ENCODE measurements at regions not wholly inside any gene's neighbourhood (a gene's known extent, or its start where the extent isn't known, plus 50 kb on each side); places are given as distances from the start of the nearest gene placed in this dataset.

- DNase-seq (ENCODE audit: low read depth in 3 of 3): no peak
These were observed 197.3 kb downstream of the PTEN start for GRCh38 chr10:88060762-88061161.

GRCh38 chr10:88062385-88062784 lies 199.0 kb downstream of the PTEN start:
- DNase-seq (ENCODE audit: low read depth in 3 of 3): no peak

- DNase-seq (ENCODE audit: low read depth in 3 of 3): no peak
These were observed 199.5 kb downstream of the PTEN start for GRCh38 chr10:88062798-88063472.

GRCh38 chr10:88063861-88064557 lies 200.6 kb downstream of the PTEN start:
- no peak for DNase-seq (ENCODE audit: low read depth in 3 of 3)

- DNase-seq (ENCODE audit: low read depth in 3 of 3): peak in 1 of 3 experiments; percentile 14
These were observed 201.4 kb downstream of the PTEN start for GRCh38 chr10:88064608-88065382.

GRCh38 chr10:88065383-88066049 lies 202.1 kb downstream of the PTEN start:
- DNase-seq (ENCODE audit: low read depth in 3 of 3): peak in 2 of 3 experiments; percentile 15 to 31

- DNase-seq (ENCODE audit: low read depth in 3 of 3): no peak
These were observed 202.9 kb downstream of the PTEN start for GRCh38 chr10:88066319-88066718.

GRCh38 chr10:88066876-88067275 lies 203.5 kb downstream of the PTEN start:
- DNase-seq (ENCODE audit: low read depth in 3 of 3): no peak

- no peak for DNase-seq (ENCODE audit: low read depth in 3 of 3)
These were observed 204.3 kb downstream of the PTEN start for GRCh38 chr10:88067737-88068136.

GRCh38 chr10:88069338-88069737 lies 205.9 kb downstream of the PTEN start:
- no peak for DNase-seq (ENCODE audit: low read depth in 3 of 3)

- DNase-seq (ENCODE audit: low read depth in 3 of 3): no peak
These were observed 206.9 kb downstream of the PTEN start for GRCh38 chr10:88070080-88070880.

GRCh38 chr10:88071879-88072278 lies 208.5 kb downstream of the PTEN start:
- no peak for DNase-seq (ENCODE audit: low read depth in 3 of 3)

GRCh38 chr10:88073682-88074081 lies 210.3 kb downstream of the PTEN start:
- DNase-seq (ENCODE audit: low read depth in 3 of 3): no peak

GRCh38 chr10:88074971-88075370 lies 211.5 kb downstream of the PTEN start:
- DNase-seq (ENCODE audit: low read depth in 3 of 3): no peak

- DNase-seq (ENCODE audit: low read depth in 3 of 3): no peak
These were observed 212.8 kb downstream of the PTEN start for GRCh38 chr10:88076027-88076880.

GRCh38 chr10:88077977-88078376 lies 214.6 kb downstream of the PTEN start:
- no peak for DNase-seq (ENCODE audit: low read depth in 3 of 3)

GRCh38 chr10:88080213-88080612 lies 216.8 kb downstream of the PTEN start:
- no peak for DNase-seq (ENCODE audit: low read depth in 3 of 3)

GRCh38 chr10:88081457-88082054 lies 218.1 kb downstream of the PTEN start:
- DNase-seq (ENCODE audit: low read depth in 3 of 3): no peak

GRCh38 chr10:88082391-88082790 lies 219.0 kb downstream of the PTEN start:
- DNase-seq (ENCODE audit: low read depth in 3 of 3): no peak

Measured in stimulated activated CD4-positive, alpha-beta T cell treated with anti-CD3 and anti-CD28 coated beads, TNF-alpha, amount 100 ng/mL, for 24 hours (primary cell).